IMR-90 (cell line): ENCODE measurements at regions not wholly inside any gene's neighbourhood (a gene's known extent, or its start where the extent isn't known, plus 50 kb on each side); places are given as distances from the start of the nearest gene placed in this dataset.

Experiments
- ATAC-seq: fragments of 200-7000 bp; cut with Tn5 transposase; 2 replicates; pipeline ENCODE4 v1.9.1; 2020; ENCODE audit warnings: low read depth, mild to moderate bottlenecking, moderate library complexity
- BruUV-seq: library from RNA; stranded (reverse); fragments of 400-500 nt; replicated peaks from 2 replicates; lab custom pipeline; 2021; lab: Mats Ljungman, UMichigan
- CTCF ChIA-PET: fragments of 300-600 bp; formaldehyde crosslinking; extraction: SDS; loops from one replicate; lab custom pipeline; 2021; ENCODE audit warnings: antibody characterized with exemption; lab: Yijun Ruan, JAX
- POLR2A ChIA-PET: fragments of 300-600 bp; sonication (Branson Sonifier 250); formaldehyde crosslinking; loops from one replicate; lab custom pipeline; 2022; ENCODE audit warnings: antibody characterized with exemption; ENCODE audit not compliant: unreplicated experiment; lab: Charles Lee
- DNase-seq: peaks from one replicate; pipeline ENCODE4 v3.0.0; 2013
- H2AFZ ChIP-seq: replicated peaks from 2 replicates; pipeline ENCODE3; 2013; ENCODE audit warnings: low read length, mild to moderate bottlenecking; ENCODE audit not compliant: poor library complexity
- H2AK5ac ChIP-seq: 2 replicates; pipeline ENCODE4 v1.6.1; 2013; ENCODE audit warnings: low read depth, low read length, inconsistent platforms
- H2AK9ac ChIP-seq: replicated peaks from 2 replicates; pipeline ENCODE3; 2013; ENCODE audit warnings: mild to moderate bottlenecking, low read depth, low read length, moderate library complexity; ENCODE audit not compliant: poor library complexity
- H2BK120ac ChIP-seq: 2 replicates; pipeline ENCODE4 v1.6.1; 2013; ENCODE audit warnings: low read depth, low read length, inconsistent platforms
- H2BK15ac ChIP-seq: 3 replicates; pipeline ENCODE4 v1.6.1; 2013; ENCODE audit warnings: low read depth, low read length, inconsistent platforms
- H2BK20ac ChIP-seq: 2 replicates; pipeline ENCODE4 v1.6.1; 2013; ENCODE audit warnings: low read depth, mild to moderate bottlenecking, inconsistent platforms, low read length, moderate library complexity
- H2BK5ac ChIP-seq: 2 replicates; pipeline ENCODE4 v1.6.1; 2013; ENCODE audit warnings: mild to moderate bottlenecking, low read depth, low read length, inconsistent platforms; ENCODE audit not compliant: poor library complexity, severe bottlenecking
- H3K14ac ChIP-seq: replicated peaks from 2 replicates; pipeline ENCODE4 v1.6.1; 2013; ENCODE audit warnings: low read depth, low read length, inconsistent platforms
- H3K18ac ChIP-seq: 2 replicates; pipeline ENCODE4 v1.6.1; 2013; ENCODE audit warnings: low read depth, low read length, control low read depth
- H3K23ac ChIP-seq: 2 replicates; pipeline ENCODE4 v1.6.1; 2013; ENCODE audit warnings: low read depth, low read length, inconsistent platforms
- H3K27ac ChIP-seq: 2 replicates; pipeline ENCODE4 v1.5.1; 2013; ENCODE audit warnings: mild to moderate bottlenecking, control low read depth, low read length; ENCODE audit not compliant: insufficient read depth
- H3K27me3 ChIP-seq: 2 replicates; pipeline ENCODE4 v1.6.1; 2013; ENCODE audit warnings: low read length; ENCODE audit not compliant: control insufficient read depth, insufficient read depth
- H3K36me3 ChIP-seq: 2 replicates; pipeline ENCODE4 v1.6.1; 2013; ENCODE audit warnings: low read length, mixed read lengths; ENCODE audit not compliant: control insufficient read depth, insufficient read depth
- H3K4ac ChIP-seq: 2 replicates; pipeline ENCODE4 v1.6.1; 2013; ENCODE audit warnings: low read depth, low read length, inconsistent platforms
- H3K4me1 ChIP-seq: 2 replicates; pipeline ENCODE4 v1.6.1; 2013; ENCODE audit warnings: low read length, mixed read lengths; ENCODE audit not compliant: control insufficient read depth, insufficient read depth
- H3K4me2 ChIP-seq: 2 replicates; pipeline ENCODE4 v1.6.1; 2013; ENCODE audit warnings: low read depth, mild to moderate bottlenecking, control low read depth, low read length, moderate library complexity
- H3K4me3 ChIP-seq: 2 replicates; pipeline ENCODE4 v1.5.1; 2013; ENCODE audit warnings: low read depth, mild to moderate bottlenecking, control low read depth, low read length, moderate library complexity; ENCODE audit not compliant: insufficient read depth
- H3K56ac ChIP-seq: 2 replicates; pipeline ENCODE4 v1.6.1; 2013; ENCODE audit warnings: low read length, inconsistent platforms; ENCODE audit not compliant: insufficient read depth; ENCODE audit errors: extremely low read depth
- H3K79me1 ChIP-seq, 2 experiments: 2 replicates each; pipeline ENCODE4 v1.6.1; 2013; ENCODE audit warnings: low read length in 2 of 2, inconsistent platforms in 1 of 2, low read depth in 1 of 2
- H3K9ac ChIP-seq: 2 replicates; pipeline ENCODE4 v1.6.1; 2013; ENCODE audit warnings: low read depth, low read length, control low read depth
- H3K9me1 ChIP-seq: 2 replicates; pipeline ENCODE4 v1.6.1; 2013; ENCODE audit warnings: low read length, inconsistent platforms; ENCODE audit not compliant: insufficient read depth
- H3K9me3 ChIP-seq: 2 replicates; pipeline ENCODE4 v1.6.1; 2013; ENCODE audit warnings: low read length; ENCODE audit not compliant: control insufficient read depth, insufficient read depth
- H4K20me1 ChIP-seq: 2 replicates; pipeline ENCODE4 v1.6.1; 2013; ENCODE audit warnings: low read length, inconsistent platforms; ENCODE audit not compliant: insufficient read depth
- H4K5ac ChIP-seq: 2 replicates; pipeline ENCODE4 v1.6.1; 2013; ENCODE audit warnings: mild to moderate bottlenecking, low read depth, low read length, control low read depth
- H4K8ac ChIP-seq, 2 experiments: 2 replicates each; pipeline ENCODE4 v1.6.1; 2013; ENCODE audit warnings: low read depth in 2 of 2, low read length in 2 of 2, control low read depth in 1 of 2, inconsistent platforms in 1 of 2
- H4K91ac ChIP-seq: 2 replicates; pipeline ENCODE4 v1.6.1; 2013; ENCODE audit warnings: low read depth, low read length, inconsistent platforms; ENCODE audit not compliant: insufficient read depth
- BHLHE40 ChIP-seq: fragments of 150-350 bp; IDR thresholded peaks from 2 replicates; pipeline ENCODE4 v1.6.1; 2016; ENCODE audit warnings: mild to moderate bottlenecking, low read depth, low read length
- NFE2L2 ChIP-seq: fragments of 150-350 bp; IDR thresholded peaks from 2 replicates; pipeline ENCODE4 v1.6.1; 2016; ENCODE audit warnings: low read depth, mild to moderate bottlenecking, low read length
- POLR2A ChIP-seq: IDR thresholded peaks from 2 replicates; pipeline ENCODE4 v1.6.1; 2012; ENCODE audit warnings: mild to moderate bottlenecking, low read depth, low read length
- WGBS, 2 experiments: methylation state at CpG; one replicate each; pipeline versions ENCODE4 v1.1.5 to v1.1.7; 2013; ENCODE audit warnings: missing lambda C conversion rate in 2 of 2; ENCODE audit not compliant: insufficient read length in 1 of 2; ENCODE audit errors: extremely low coverage in 2 of 2; 5-methylcytosine and 5-hydroxymethylcytosine counted together
- dilution Hi-C: fragments of 300-500 bp; cut with HindIII; formaldehyde crosslinking; loops from one replicate; pipeline ENCODE4 v1.14.3; 2018; ENCODE audit warnings: low sequenced_read_pairs; ENCODE audit not compliant: unreplicated experiment
- in situ Hi-C: fragments of 300-500 bp; cut with MboI; formaldehyde crosslinking; loops from 3 replicates; pipeline ENCODE4 v1.14.3; 2019; ENCODE audit warnings: low sequenced_read_pairs, inconsistent platforms, mixed read lengths
- intact Hi-C: fragments of 100-400 bp; cut with micrococcal nuclease; formaldehyde crosslinking; loops from 2 replicates; pipeline ENCODE4 v1.10.0; 2022

- ATAC-seq = no peak
- Histone ChIP-seq H2AK9ac (no peak overlapping the region), H3K36me3 (no peaks in the 10 kb centered on the region), H3K14ac (no peak overlapping the region), H3K9ac (no peak overlapping the region), H4K5ac (no peak overlapping the region), H2BK120ac (no peak overlapping the region), H3K4ac (no peak overlapping the region), H3K4me2 (no peak overlapping the region), H4K91ac (no peak overlapping the region), H2BK20ac (no peak overlapping the region), H3K27ac (no peak overlapping the region), H3K4me3 (no peak overlapping the region), H3K18ac (no peak overlapping the region), H3K79me1 (no peaks in the 10 kb centered on the region), H3K23ac (no peak overlapping the region), H4K8ac (no peak overlapping the region), H4K20me1 (no peaks in the 10 kb centered on the region), H2BK5ac (no peak overlapping the region), H3K4me1 (no peaks in the 10 kb centered on the region; the same call in 1 of the 2 replicates), H2AK5ac (no peak overlapping the region), H3K27me3 (no peaks in the 10 kb centered on the region), H3K9me3 (no peaks in the 10 kb centered on the region), H3K56ac (no peak overlapping the region), H2BK15ac (no peak overlapping the region), H2AFZ (no peak overlapping the region), H3K9me1 (no peaks in the 10 kb centered on the region)
- in situ Hi-C loops = no loop called here
- whole genome bisulfite sequencing, 2 experiments = no CpG with 5 or more reads among the region's 10 CpGs
- dilution Hi-C loops = no loop called here
- no peak for TF ChIP-seq BHLHE40
- TF ChIP-seq NFE2L2 = no peak
- no peak for TF ChIP-seq POLR2A
- intact Hi-C loops = no loop called here
- no TSS peak for BruUV-seq
- POLR2A ChIA-PET = no interaction called here
- no peak for DNase-seq
- CTCF ChIA-PET = no interaction called here
Measured at GRCh38 chr15:95647531-95648277, 682.8 kb upstream of the NR2F2 start.
